DND-41 (cell line): ENCODE measurements at regions not wholly inside any gene's neighbourhood (a gene's known extent, or its start where the extent isn't known, plus 50 kb on each side); places are given as distances from the start of the nearest gene placed in this dataset.

Experiments
- EZH2 ChIP-seq: IDR thresholded peaks from 3 replicates; pipeline ENCODE4 v1.6.1; 2012; ENCODE audit warnings: borderline replicate concordance, low read depth, mild to moderate bottlenecking, moderate library complexity, low read length, inconsistent platforms; ENCODE audit not compliant: severe bottlenecking
- TF ChIP-seq, protein P1 (sequence below): IDR thresholded peaks from 2 replicates; pipeline ENCODE4 v1.5.1; 2012; ENCODE audit warnings: borderline replicate concordance, low read length, moderate library complexity, mild to moderate bottlenecking; ENCODE audit not compliant: poor library complexity, severe bottlenecking; ENCODE audit errors: extremely low read depth

GRCh38 chr22:26887916-26888315, 230.5 kb downstream of the MIAT start:
- TF ChIP-seq, protein P1, sequence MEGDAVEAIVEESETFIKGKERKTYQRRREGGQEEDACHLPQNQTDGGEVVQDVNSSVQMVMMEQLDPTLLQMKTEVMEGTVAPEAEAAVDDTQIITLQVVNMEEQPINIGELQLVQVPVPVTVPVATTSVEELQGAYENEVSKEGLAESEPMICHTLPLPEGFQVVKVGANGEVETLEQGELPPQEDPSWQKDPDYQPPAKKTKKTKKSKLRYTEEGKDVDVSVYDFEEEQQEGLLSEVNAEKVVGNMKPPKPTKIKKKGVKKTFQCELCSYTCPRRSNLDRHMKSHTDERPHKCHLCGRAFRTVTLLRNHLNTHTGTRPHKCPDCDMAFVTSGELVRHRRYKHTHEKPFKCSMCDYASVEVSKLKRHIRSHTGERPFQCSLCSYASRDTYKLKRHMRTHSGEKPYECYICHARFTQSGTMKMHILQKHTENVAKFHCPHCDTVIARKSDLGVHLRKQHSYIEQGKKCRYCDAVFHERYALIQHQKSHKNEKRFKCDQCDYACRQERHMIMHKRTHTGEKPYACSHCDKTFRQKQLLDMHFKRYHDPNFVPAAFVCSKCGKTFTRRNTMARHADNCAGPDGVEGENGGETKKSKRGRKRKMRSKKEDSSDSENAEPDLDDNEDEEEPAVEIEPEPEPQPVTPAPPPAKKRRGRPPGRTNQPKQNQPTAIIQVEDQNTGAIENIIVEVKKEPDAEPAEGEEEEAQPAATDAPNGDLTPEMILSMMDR: no peak
- TF ChIP-seq EZH2: no peak
